Stimulated activated CD4-positive, alpha-beta T cell treated with anti-CD3 and anti-CD28 coated beads, TNF-alpha, amount 100 ng/mL, for 1 hour (primary cell): ENCODE measurements at regions not wholly inside any gene's neighbourhood (a gene's known extent, or its start where the extent isn't known, plus 50 kb on each side); places are given as distances from the start of the nearest gene placed in this dataset.
"Not testable (repeated sequence)": the region's sequence is repeated elsewhere in the genome, so short reads cannot be mapped to it uniquely, and the experiment has no call there.

Experiments
- DNase-seq, 3 donors: peaks; one replicate each; pipeline ENCODE4 v3.0.0-alpha.2; 2020; ENCODE audit warnings: low read depth in 3 of 3, low spot score in 1 of 3

DNA sequence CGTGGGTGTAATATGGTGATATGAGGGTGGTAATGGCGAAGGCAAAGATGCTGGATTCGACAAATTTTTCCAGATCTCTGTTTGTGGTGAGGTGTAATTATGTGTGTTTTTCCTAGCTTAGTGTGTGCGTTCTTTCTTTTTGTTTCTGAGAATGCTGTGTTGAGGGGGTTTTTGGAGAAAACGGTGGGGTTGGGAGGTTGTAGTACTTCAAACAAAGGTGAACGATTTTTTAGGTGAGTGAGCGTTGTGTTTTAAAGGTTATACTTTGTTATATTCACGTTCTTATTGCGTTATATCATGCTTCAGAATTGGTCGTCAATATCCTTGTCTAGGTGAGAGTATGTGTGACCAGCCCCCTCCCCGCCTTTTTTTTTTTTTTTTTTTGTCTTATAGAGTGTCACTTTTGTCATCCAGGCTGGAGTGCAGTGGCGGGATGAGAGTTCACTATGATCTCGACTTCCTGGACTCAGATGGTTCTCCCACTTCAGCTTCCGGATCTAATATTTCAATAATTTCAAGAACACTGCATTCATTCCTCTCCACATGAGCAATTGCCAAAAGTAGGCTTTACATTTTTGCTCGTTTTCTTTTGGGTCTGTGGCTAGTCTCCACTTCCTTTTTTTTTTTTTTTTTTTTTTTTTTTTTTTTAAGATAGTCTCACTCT lies 82.2 kb upstream of the RNU2-1 start:
- no peak for DNase-seq

DNA sequence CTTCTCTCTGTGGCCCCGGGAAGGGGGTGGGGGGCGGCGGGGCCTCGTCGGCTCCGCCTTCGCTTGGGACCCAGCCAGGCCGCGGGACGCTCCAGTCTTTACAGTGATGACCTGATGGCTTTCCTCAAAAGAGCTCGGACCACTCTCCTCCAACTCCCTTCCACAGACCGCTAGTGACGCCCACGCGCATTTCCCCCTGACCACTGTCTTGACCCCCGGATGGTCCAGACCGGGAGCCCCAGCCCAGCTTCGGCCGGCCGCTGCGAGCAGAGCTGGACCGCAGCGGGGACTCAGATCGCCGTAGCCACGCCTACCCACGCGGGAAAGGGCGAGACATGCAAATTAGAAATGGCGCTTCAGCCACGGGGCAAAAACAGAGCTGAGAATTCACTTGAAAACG lies 81.6 kb upstream of the RNU2-1 start:
- no peak for DNase-seq

DNA sequence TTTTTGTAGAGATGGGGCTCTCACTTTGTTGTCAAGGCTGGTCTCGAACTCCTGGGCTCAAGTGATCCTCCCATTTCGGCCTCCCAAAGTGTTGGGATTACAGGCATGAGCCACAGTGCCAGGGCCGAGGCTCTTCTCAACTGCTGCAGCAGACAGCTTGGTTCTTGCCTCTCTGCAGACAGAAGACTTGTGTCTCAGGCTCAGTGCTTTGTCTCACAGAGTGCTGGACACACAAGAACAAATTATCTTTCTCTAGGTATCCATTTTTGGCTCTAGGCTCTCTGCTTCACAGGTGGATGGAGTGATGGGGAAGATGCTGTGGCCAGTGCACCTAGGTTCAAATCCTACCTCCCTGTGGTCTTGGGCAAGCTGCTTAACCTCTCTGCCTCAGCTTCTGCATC lies 80.8 kb upstream of the RNU2-1 start:
- DNase-seq, result no peak

DNA sequence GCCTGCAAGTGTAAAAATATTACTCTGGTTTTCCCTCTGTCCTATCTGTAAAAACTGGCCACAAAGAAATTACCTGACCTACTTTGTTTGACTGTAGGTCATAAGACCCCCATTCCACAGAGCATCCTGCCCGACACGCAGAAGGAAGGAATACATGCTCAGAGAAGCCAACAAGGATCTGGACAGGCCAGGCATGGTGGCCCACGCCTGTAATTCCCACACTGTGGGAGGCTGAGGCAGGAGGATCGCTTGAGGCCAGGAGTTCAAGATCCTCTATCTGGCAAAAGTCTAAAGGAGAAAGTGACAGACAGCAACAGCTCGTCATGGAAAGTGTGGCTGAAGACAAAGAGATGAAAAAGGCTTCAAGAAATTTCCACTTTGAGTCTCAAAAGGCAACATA lies 78.2 kb upstream of the RNU2-1 start:
- DNase-seq, result no peak

DNA sequence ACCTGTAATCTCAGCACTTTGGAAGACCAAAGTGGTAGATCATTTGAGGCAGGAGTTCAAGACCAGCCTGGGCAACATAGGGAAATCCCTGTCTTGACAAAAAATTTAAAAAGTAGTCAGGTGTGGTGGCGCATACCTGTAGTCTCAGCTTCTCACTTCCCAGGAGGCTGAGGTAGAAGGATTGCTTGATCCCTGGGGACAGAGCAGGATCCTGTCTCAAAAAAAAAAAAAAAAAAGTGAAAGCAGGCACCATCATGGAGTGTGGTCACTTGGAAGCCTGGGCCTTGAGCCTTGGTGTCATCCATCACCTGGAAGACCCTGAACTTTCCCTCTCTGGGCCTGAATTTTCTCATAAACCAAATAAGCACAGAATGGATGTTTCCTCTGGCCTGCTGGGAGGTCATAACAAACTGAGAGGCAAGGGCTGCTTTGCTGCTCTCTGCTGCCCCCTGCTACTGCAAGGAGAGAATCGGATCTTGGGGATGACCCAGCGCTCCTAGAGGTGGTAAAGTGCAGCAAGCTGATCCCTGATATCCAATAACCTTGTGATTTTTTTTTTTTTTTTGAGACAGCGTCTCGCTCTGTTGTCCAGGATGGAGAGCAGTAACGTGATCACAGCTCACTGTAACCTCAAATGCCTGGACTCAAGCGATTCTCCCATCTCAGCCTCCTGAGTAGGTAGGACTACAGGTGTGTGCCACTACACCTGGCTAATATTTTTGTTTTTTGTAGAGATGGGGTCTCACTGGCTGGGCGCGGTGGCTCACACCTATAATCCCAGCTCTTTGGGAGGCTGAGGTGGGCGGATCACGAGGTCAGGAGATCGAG lies 75.9 kb upstream of the RNU2-1 start:
- no peak for DNase-seq

DNA sequence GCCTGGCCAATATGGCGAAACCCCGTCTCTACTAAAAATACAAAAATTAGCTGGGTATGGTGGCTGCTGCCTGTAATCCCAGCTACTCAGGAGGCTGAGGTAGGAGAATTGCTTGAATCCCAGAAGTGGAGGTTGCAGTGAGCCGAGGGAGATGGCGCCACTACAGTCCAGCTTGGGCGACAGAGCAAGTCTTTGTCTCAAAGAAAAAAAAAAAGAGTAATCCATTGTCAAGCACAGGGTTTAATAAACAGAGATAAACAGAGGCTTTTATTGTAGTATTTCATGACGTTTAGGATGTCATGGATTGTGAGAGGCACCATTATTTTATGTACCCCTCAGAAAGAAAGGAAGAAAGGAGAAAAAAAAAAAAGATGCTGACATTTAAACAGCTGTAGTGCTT lies 75.2 kb upstream of the RNU2-1 start:
- no peak for DNase-seq

DNA sequence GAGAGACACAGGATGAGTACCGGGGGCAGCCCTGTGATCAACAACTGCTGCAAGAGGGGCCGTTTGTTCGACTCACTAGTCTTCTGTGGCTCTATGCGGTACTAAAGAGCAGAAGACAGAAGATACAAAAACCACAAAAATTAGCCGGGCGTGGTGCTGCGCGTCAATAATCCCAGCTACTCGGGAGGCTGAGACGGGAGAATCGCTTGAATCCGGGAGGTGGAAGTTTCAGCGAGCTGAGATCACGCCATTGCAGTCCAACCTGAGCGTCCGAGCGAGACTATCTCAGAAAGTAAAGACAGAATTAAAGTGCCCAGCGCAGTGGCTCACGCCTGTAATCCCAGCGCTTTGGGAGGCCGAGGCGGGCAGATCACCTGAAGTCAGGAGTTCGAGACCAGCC lies 71.0 kb upstream of the RNU2-1 start:
- not testable (repeated sequence) for DNase-seq

DNA sequence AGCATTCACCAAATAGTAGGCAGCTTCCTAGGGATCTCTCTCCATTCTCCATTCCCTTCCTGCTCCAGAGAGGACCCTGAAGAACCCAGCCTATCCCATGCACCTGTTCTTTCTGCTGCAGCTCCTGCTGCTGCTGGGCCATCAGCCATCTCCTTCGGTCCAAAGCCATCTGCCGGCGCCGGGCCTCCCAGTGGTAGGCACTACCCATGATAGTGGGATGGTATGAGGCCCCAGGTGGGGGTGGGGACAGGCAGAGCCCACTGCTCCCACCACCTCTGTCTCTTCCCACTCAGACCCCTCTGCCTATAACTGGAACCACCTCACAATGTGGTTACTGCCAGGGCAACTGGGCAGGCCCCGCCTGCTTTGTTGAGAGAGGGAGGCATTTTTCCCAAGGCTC lies 69.3 kb upstream of the RNU2-1 start:
- not testable (repeated sequence) for DNase-seq

DNA sequence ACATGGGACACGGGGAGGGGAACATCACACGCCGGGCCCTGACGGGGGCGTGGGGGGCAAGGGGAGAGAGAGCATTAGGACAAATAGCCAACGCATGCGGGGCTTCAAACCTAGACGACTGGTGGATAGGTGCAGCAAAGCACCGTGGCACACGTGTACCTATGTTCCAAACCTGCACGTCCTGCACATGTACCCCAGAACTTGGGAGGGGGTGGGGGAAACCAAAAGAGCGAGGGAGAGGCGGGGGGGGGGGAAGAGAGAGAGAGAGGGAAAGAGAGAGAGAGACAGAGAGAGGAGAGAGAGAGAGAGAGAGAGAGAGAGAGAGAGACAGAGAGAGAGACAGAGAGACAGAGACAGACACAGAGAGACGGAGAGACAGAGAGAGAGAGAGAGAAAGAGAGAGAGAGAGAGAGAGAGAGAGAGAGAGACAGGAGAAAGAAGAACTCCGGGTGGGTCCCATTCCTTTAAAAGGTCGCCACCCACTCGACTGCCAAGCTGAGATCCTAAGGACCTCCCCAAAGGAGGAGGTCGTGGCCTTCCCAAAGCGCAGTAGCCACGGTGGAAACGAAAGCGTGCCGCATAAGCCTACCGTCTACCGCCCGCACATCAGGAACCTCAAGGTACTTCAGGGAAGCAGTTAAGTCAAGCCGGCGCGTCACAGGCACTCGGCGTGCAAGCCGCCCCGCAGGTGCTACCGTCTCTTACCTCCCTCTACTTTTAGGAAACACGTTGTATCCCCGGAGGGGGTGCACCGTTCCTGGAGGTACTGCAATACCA lies 65.7 kb upstream of the RNU2-1 start:
- DNase-seq, result not testable (repeated sequence)

DNA sequence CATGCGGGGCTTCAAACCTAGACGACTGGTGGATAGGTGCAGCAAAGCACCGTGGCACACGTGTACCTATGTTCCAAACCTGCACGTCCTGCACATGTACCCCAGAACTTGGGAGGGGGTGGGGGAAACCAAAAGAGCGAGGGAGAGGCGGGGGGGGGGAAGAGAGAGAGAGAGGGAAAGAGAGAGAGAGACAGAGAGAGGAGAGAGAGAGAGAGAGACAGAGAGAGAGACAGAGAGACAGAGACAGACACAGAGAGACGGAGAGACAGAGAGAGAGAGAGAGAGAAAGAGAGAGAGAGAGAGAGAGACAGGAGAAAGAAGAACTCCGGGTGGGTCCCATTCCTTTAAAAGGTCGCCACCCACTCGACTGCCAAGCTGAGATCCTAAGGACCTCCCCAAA lies 55.9 kb upstream of the RNU2-1 start:
- DNase-seq, result not testable (repeated sequence)

DNA sequence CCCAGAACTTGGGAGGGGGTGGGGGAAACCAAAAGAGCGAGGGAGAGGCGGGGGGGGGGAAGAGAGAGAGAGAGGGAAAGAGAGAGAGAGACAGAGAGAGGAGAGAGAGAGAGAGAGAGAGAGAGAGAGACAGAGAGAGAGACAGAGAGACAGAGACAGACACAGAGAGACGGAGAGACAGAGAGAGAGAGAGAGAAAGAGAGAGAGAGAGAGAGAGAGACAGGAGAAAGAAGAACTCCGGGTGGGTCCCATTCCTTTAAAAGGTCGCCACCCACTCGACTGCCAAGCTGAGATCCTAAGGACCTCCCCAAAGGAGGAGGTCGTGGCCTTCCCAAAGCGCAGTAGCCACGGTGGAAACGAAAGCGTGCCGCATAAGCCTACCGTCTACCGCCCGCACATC lies 49.8 kb upstream of the RNU2-1 start:
- not testable (repeated sequence) for DNase-seq
